ENCODE measurements at regions not wholly inside any gene's neighbourhood (a gene's known extent, or its start where the extent isn't known, plus 50 kb on each side); places are given as distances from the start of the nearest gene placed in this dataset.

DNA sequence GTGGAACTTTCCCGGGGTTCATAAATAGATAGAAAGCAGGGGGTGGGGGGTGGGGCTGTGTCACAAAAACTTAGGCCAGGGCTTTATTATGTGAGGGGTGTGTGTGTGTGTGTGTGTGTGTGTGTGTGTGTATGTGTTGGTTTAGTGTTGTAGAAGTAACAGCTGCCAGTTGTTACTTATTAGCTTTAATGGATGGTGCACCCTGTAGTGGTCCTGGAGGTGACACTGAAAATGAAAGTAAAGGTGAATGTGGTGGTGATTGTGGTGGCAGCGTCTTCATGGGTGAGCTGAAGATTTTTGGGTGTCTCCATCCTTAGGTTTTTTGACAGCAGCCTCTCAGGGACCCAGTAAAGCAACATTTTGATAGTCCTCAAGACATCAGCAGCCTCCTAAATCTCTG lies 449.9 kb downstream of the PDCD6IP start:
- intact Hi-C loops (cut with micrococcal nuclease), result no loop called here
- no peak for TF ChIP-seq GATA2 (IDR thresholded peaks at IDR 0.05; ENCODE audit: insufficient read depth, insufficient read length, low read depth, low read length)
- no peak for TF ChIP-seq EZH2 (IDR thresholded peaks at IDR 0.05; ENCODE audit: borderline replicate concordance, low read depth, low read length, severe bottlenecking)
- no peak for TF ChIP-seq POLR2A (IDR thresholded peaks at IDR 0.05; ENCODE audit: low read depth, low read length)
- no peak for TF ChIP-seq MYC (IDR thresholded peaks at IDR 0.05; ENCODE audit: low read depth, low read length)
- no peak for TF ChIP-seq FOS (IDR thresholded peaks at IDR 0.05; ENCODE audit: borderline replicate concordance, insufficient read depth, low read length)
- TF ChIP-seq, protein P1, sequence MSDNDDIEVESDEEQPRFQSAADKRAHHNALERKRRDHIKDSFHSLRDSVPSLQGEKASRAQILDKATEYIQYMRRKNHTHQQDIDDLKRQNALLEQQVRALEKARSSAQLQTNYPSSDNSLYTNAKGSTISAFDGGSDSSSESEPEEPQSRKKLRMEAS (IDR thresholded peaks at IDR 0.05; ENCODE audit: insufficient read depth, insufficient read length), result no peak
- TF ChIP-seq POLR2AphosphoS5 (IDR thresholded peaks at IDR 0.05; ENCODE audit: insufficient read depth, low read depth, low read length), result no peak
- TF ChIP-seq, protein P2, sequence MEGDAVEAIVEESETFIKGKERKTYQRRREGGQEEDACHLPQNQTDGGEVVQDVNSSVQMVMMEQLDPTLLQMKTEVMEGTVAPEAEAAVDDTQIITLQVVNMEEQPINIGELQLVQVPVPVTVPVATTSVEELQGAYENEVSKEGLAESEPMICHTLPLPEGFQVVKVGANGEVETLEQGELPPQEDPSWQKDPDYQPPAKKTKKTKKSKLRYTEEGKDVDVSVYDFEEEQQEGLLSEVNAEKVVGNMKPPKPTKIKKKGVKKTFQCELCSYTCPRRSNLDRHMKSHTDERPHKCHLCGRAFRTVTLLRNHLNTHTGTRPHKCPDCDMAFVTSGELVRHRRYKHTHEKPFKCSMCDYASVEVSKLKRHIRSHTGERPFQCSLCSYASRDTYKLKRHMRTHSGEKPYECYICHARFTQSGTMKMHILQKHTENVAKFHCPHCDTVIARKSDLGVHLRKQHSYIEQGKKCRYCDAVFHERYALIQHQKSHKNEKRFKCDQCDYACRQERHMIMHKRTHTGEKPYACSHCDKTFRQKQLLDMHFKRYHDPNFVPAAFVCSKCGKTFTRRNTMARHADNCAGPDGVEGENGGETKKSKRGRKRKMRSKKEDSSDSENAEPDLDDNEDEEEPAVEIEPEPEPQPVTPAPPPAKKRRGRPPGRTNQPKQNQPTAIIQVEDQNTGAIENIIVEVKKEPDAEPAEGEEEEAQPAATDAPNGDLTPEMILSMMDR (IDR thresholded peaks at IDR 0.05; ENCODE audit: extremely low read depth in 1 of 2, insufficient read depth in 1 of 2, low read depth in 1 of 2, low read length in 2 of 2), result no peak
- no peak for TF ChIP-seq JUN (IDR thresholded peaks at IDR 0.05; ENCODE audit: borderline replicate concordance, insufficient read depth, insufficient read length, low read depth)
- H3K27me3 ChIP-seq (ENCODE audit: control insufficient read depth in 2 of 2, insufficient read depth in 2 of 2, low read length in 2 of 2), result no peaks in the 10 kb centered on the region
- H3K9me1 ChIP-seq (replicated peaks; ENCODE audit: control insufficient read depth, extremely low read depth, insufficient read depth, low read length), result peaks cover 2% of the 10 kb centered on the region
- DNase-seq (ENCODE audit: low read depth, low spot score) (no peak), FAIRE-seq (no peak)
- ChIA-PET CTCF (interaction anchor here (1.0 to 6.3 kb wide), 4 partner anchors 11 to 142 kb away, joined by 3 to 52 read pairs (median 4); no protein-coding TSS in a partner anchor), POLR2A (no interaction called here)
- no peaks in the 10 kb centered on the region for H3K79me2 ChIP-seq (ENCODE audit: control insufficient read depth, insufficient read depth, low read length)
- dilution Hi-C loops (cut with MboI; ENCODE audit: extremely low pct_ligation_motif_present, low sequenced_read_pairs), result no loop called here
- H3K9ac ChIP-seq (replicated peaks; ENCODE audit: extremely low read depth, insufficient read depth, low read length), result no peak overlapping the region
- H4K20me1 ChIP-seq (replicated peaks; ENCODE audit: control insufficient read depth, extremely low read depth, insufficient read depth, low read length), result no peaks in the 10 kb centered on the region
- no peak overlapping the region for H3K27ac ChIP-seq (ENCODE audit: insufficient read depth, low read depth, low read length)
- no peaks in the 10 kb centered on the region for H3K36me3 ChIP-seq (ENCODE audit: control insufficient read depth in 2 of 2, extremely low read depth in 1 of 2, insufficient read depth in 2 of 2, low read length in 2 of 2)
- H2AFZ ChIP-seq (ENCODE audit: low read depth, low read length), result no peak overlapping the region
- no peak overlapping the region for H3K4me2 ChIP-seq (ENCODE audit: insufficient read depth, low read length)
- no TSS peak for BruUV-seq (replicated peaks)
- no peak overlapping the region for H3K4me3 ChIP-seq (replicated peaks in 1 of 3; ENCODE audit: insufficient read depth in 1 of 3, low read depth in 1 of 3, low read length in 3 of 3)
- no peaks in the 10 kb centered on the region for H3K9me3 ChIP-seq (replicated peaks; ENCODE audit: control insufficient read depth, insufficient read depth, low read length)
- H3K4me1 ChIP-seq (ENCODE audit: control insufficient read depth, extremely low read depth, insufficient read depth, low read length), result no peaks in the 10 kb centered on the region

Data from endothelial cell of umbilical vein (primary cell).